ENCODE measurements at regions not wholly inside any gene's neighbourhood (a gene's known extent, or its start where the extent isn't known, plus 50 kb on each side); places are given as distances from the start of the nearest gene placed in this dataset.
"Not testable (repeated sequence)": the region's sequence is repeated elsewhere in the genome, so short reads cannot be mapped to it uniquely, and the experiment has no call there.

- intact Hi-C loops (cut with DNase I) = no loop called here
- no peaks in the 10 kb centered on the region for H3K9me3 ChIP-seq
- H3K4me1 ChIP-seq = peaks cover 6% of the 10 kb centered on the region in 2 donors
- 82 to 89% methylated on average over 3 of the region's 3 CpGs for WGBS, 2 donors
- H3K36me3 ChIP-seq = no peaks in the 10 kb centered on the region
- H3K27me3 ChIP-seq = no peaks in the 10 kb centered on the region
- H3K27ac ChIP-seq = no peak overlapping the region
- no peak for DNase-seq
- no peak overlapping the region for H3K4me3 ChIP-seq (replicated peaks in 1 of 3)
- TF ChIP-seq CTCF (IDR thresholded peaks at IDR 0.05) (no peak), POLR2A (IDR thresholded peaks at IDR 0.05) (no peak)
These were observed 134.5 kb upstream of the HMGN3 start for GRCh38 chr6:79369026-79369425.

GRCh38 chr6:79363441-79363840 lies 129.0 kb upstream of the HMGN3 start:
- DNase-seq; intact Hi-C loops (cut with DNase I); H3K27ac ChIP-seq; H3K9me3 ChIP-seq; H3K36me3 ChIP-seq; H3K4me3 ChIP-seq (replicated peaks in 1 of 3); H3K27me3 ChIP-seq; H3K4me1 ChIP-seq: not testable (repeated sequence)

- DNase-seq; H3K4me3 ChIP-seq (replicated peaks in 1 of 3); H3K9me3 ChIP-seq; H3K27me3 ChIP-seq; H3K36me3 ChIP-seq; intact Hi-C loops (cut with DNase I); H3K4me1 ChIP-seq; H3K27ac ChIP-seq: not testable (repeated sequence)
- 93 to 96% methylated on average over 2 of the region's 2 CpGs for WGBS, 2 donors
These were observed 126.6 kb upstream of the HMGN3 start for GRCh38 chr6:79361074-79361473.

- Histone ChIP-seq H3K36me3 (no peaks in the 10 kb centered on the region), H3K27me3 (no peaks in the 10 kb centered on the region), H3K27ac (no peak overlapping the region), H3K4me1 (no peaks in the 10 kb centered on the region), H3K9me3 (no peaks in the 10 kb centered on the region), H3K4me3 (replicated peaks in 1 of 3) (no peak overlapping the region)
- intact Hi-C loops (cut with DNase I) = no loop called here
- 88 to 92% methylated on average over 4 of the region's 4 CpGs for WGBS, 2 donors
- no peak for DNase-seq
- TF ChIP-seq POLR2A (IDR thresholded peaks at IDR 0.05) = no peak
- no peak for TF ChIP-seq CTCF (IDR thresholded peaks at IDR 0.05)
These were observed 118.7 kb upstream of the HMGN3 start for GRCh38 chr6:79353226-79353625.

- intact Hi-C loops (cut with DNase I) = no loop called here
- no peak for DNase-seq
- H3K36me3 ChIP-seq = no peaks in the 10 kb centered on the region
- H3K9me3 ChIP-seq = no peaks in the 10 kb centered on the region
- TF ChIP-seq CTCF (IDR thresholded peaks at IDR 0.05) = no peak
- no peak for TF ChIP-seq POLR2A (IDR thresholded peaks at IDR 0.05)
- no peak overlapping the region for H3K4me3 ChIP-seq (replicated peaks in 1 of 3)
- WGBS, 2 donors = 68 to 76% methylated on average over 5 of the region's 5 CpGs
- no peak overlapping the region for H3K27ac ChIP-seq
- H3K27me3 ChIP-seq = no peaks in the 10 kb centered on the region
- no peaks in the 10 kb centered on the region for H3K4me1 ChIP-seq
These were observed 104.0 kb upstream of the HMGN3 start for GRCh38 chr6:79338493-79338892.

- H3K4me1 ChIP-seq = no peaks in the 10 kb centered on the region
- no peaks in the 10 kb centered on the region for H3K9me3 ChIP-seq
- H3K4me3 ChIP-seq (replicated peaks in 1 of 3) = no peak overlapping the region
- no peak overlapping the region for H3K27ac ChIP-seq
- TF ChIP-seq CTCF (IDR thresholded peaks at IDR 0.05) = no peak
- TF ChIP-seq POLR2A (IDR thresholded peaks at IDR 0.05) = no peak
- WGBS, 2 donors = 49 to 52% methylated on average over 2 of the region's 2 CpGs
- intact Hi-C loops (cut with DNase I) = no loop called here
- H3K36me3 ChIP-seq = no peaks in the 10 kb centered on the region
- no peaks in the 10 kb centered on the region for H3K27me3 ChIP-seq
- no peak for DNase-seq
These were observed 100.7 kb upstream of the HMGN3 start for GRCh38 chr6:79335133-79335674.

Measured in thyroid gland (tissue), 4 donors.